ENCODE measurements at regions not wholly inside any gene's neighbourhood (a gene's known extent, or its start where the extent isn't known, plus 50 kb on each side); places are given as distances from the start of the nearest gene placed in this dataset.
"Not testable (repeated sequence)": the region's sequence is repeated elsewhere in the genome, so short reads cannot be mapped to it uniquely, and the experiment has no call there.

- DNase-seq (ENCODE audit: low read depth in 1 of 2, low spot score in 1 of 2) = no peak
Observed at GRCh38 chr1:219434285-219434922, 178.5 kb downstream of the ZC3H11B start.

GRCh38 chr1:219433496-219434131, 179.3 kb downstream of the ZC3H11B start:
- no peak for DNase-seq (ENCODE audit: low read depth in 1 of 2, low spot score in 1 of 2)

- DNase-seq (ENCODE audit: low read depth in 1 of 2, low spot score in 1 of 2) = no peak
Observed at GRCh38 chr1:219433001-219433400, 179.9 kb downstream of the ZC3H11B start.

- DNase-seq (ENCODE audit: low read depth in 1 of 2, low spot score in 1 of 2) = no peak
Observed at GRCh38 chr1:219432191-219432606, 180.7 kb downstream of the ZC3H11B start.

GRCh38 chr1:219430419-219430818, 182.5 kb downstream of the ZC3H11B start:
- DNase-seq (ENCODE audit: low read depth in 1 of 2, low spot score in 1 of 2) = no peak

- no peak for DNase-seq (ENCODE audit: low read depth in 1 of 2, low spot score in 1 of 2)
Observed at GRCh38 chr1:219428651-219429050, 184.3 kb downstream of the ZC3H11B start.

- no peak for DNase-seq (ENCODE audit: low read depth in 1 of 2, low spot score in 1 of 2)
Observed at GRCh38 chr1:219427989-219428388, 184.9 kb downstream of the ZC3H11B start.

- DNase-seq (ENCODE audit: low read depth in 1 of 2, low spot score in 1 of 2) = no peak
Observed at GRCh38 chr1:219427403-219427802, 185.5 kb downstream of the ZC3H11B start.

GRCh38 chr1:219422811-219423598, 189.9 kb downstream of the ZC3H11B start:
- no peak for DNase-seq (ENCODE audit: low read depth in 1 of 2, low spot score in 1 of 2)

- DNase-seq (ENCODE audit: low read depth in 1 of 2, low spot score in 1 of 2) = no peak
Observed at GRCh38 chr1:219420913-219421312, 192.0 kb downstream of the ZC3H11B start.

GRCh38 chr1:219419860-219420259, 193.0 kb downstream of the ZC3H11B start:
- DNase-seq (ENCODE audit: low read depth in 1 of 2, low spot score in 1 of 2) = no peak

GRCh38 chr1:219419065-219419464, 193.8 kb downstream of the ZC3H11B start:
- DNase-seq (ENCODE audit: low read depth in 1 of 2, low spot score in 1 of 2) = no peak

- no peak for DNase-seq (ENCODE audit: low read depth in 1 of 2, low spot score in 1 of 2)
Observed at GRCh38 chr1:219417610-219418009, 195.3 kb downstream of the ZC3H11B start.

- peak in 1 of 2 donors; percentile 26 for DNase-seq (ENCODE audit: low read depth in 1 of 2, low spot score in 1 of 2)
Observed at GRCh38 chr1:219416598-219417238, 196.2 kb downstream of the ZC3H11B start.

- no peak for DNase-seq (ENCODE audit: low read depth in 1 of 2, low spot score in 1 of 2)
Observed at GRCh38 chr1:219415915-219416314, 197.0 kb downstream of the ZC3H11B start.

- DNase-seq (ENCODE audit: low read depth in 1 of 2, low spot score in 1 of 2) = no peak
Observed at GRCh38 chr1:219415433-219415832, 197.5 kb downstream of the ZC3H11B start.

- DNase-seq (ENCODE audit: low read depth in 1 of 2, low spot score in 1 of 2) = no peak
Observed at GRCh38 chr1:219414250-219414649, 198.7 kb downstream of the ZC3H11B start.

GRCh38 chr1:219413536-219413935, 199.4 kb downstream of the ZC3H11B start:
- no peak for DNase-seq (ENCODE audit: low read depth in 1 of 2, low spot score in 1 of 2)

GRCh38 chr1:219412772-219413171, 200.1 kb downstream of the ZC3H11B start:
- no peak for DNase-seq (ENCODE audit: low read depth in 1 of 2, low spot score in 1 of 2)

GRCh38 chr1:219410721-219411120, 202.2 kb downstream of the ZC3H11B start:
- DNase-seq (ENCODE audit: low read depth in 1 of 2, low spot score in 1 of 2) = not testable (repeated sequence)

- DNase-seq (ENCODE audit: low read depth in 1 of 2, low spot score in 1 of 2) = no peak
Observed at GRCh38 chr1:219405531-219406331, 207.2 kb downstream of the ZC3H11B start.

All from stimulated activated CD4-positive, alpha-beta T cell treated with anti-CD3 and anti-CD28 coated beads, Interleukin-15, amount 100 ng/mL, for 1 hour (primary cell).